ENCODE measurements at regions not wholly inside any gene's neighbourhood (a gene's known extent, or its start where the extent isn't known, plus 50 kb on each side); places are given as distances from the start of the nearest gene placed in this dataset.

GRCh38 chr1:29585201-29585600 lies 348.9 kb downstream of the PTPRU start:
- no peak for TF ChIP-seq ESRRG (CRISPR knock-in tag; IDR thresholded peaks at IDR 0.05)
- no peak for TF ChIP-seq GLIS3 (CRISPR knock-in tag; IDR thresholded peaks at IDR 0.05)
- no peak for TF ChIP-seq ISL1 (CRISPR knock-in tag; IDR thresholded peaks at IDR 0.05)
- no peak for TF ChIP-seq PPARA (CRISPR knock-in tag; IDR thresholded peaks at IDR 0.05; ENCODE audit: borderline replicate concordance)
- TF ChIP-seq TSHZ2 (CRISPR knock-in tag; IDR thresholded peaks at IDR 0.05) = no peak
- TF ChIP-seq ZFP3 (CRISPR knock-in tag; IDR thresholded peaks at IDR 0.05) = no peak
- TF ChIP-seq TOX (CRISPR knock-in tag; IDR thresholded peaks at IDR 0.05; ENCODE audit: borderline replicate concordance) = no peak
- no peak for TF ChIP-seq PATZ1 (CRISPR knock-in tag; IDR thresholded peaks at IDR 0.05; ENCODE audit: borderline replicate concordance)
- no peak for TF ChIP-seq ZNF8 (CRISPR knock-in tag; IDR thresholded peaks at IDR 0.05)
- no peak for TF ChIP-seq TCF4 (CRISPR knock-in tag; IDR thresholded peaks at IDR 0.05; ENCODE audit: borderline replicate concordance)
- no peak for TF ChIP-seq BACH2 (CRISPR knock-in tag; IDR thresholded peaks at IDR 0.05; ENCODE audit: borderline replicate concordance)
- no peak for TF ChIP-seq RARB (CRISPR knock-in tag; IDR thresholded peaks at IDR 0.05)
- TF ChIP-seq CSRNP3 (CRISPR knock-in tag; IDR thresholded peaks at IDR 0.05) = no peak
- no peak for TF ChIP-seq ZC3H10 (CRISPR knock-in tag; IDR thresholded peaks at IDR 0.05)
- no peak for TF ChIP-seq POU6F1 (CRISPR knock-in tag; IDR thresholded peaks at IDR 0.05; ENCODE audit: borderline replicate concordance, low read depth)
- no peak for TF ChIP-seq ZNF565 (CRISPR knock-in tag; conservative IDR thresholded peaks at IDR 0.05; ENCODE audit: low read depth)
- no peak for TF ChIP-seq SNAI2 (CRISPR knock-in tag; IDR thresholded peaks at IDR 0.05)
- no peak for TF ChIP-seq OSR1 (CRISPR knock-in tag; IDR thresholded peaks at IDR 0.05)
- TF ChIP-seq CREB5 (CRISPR knock-in tag; IDR thresholded peaks at IDR 0.05; ENCODE audit: low read depth) = no peak
- ATAC-seq = no peak

- TF ChIP-seq ZFP3 (CRISPR knock-in tag; IDR thresholded peaks at IDR 0.05) (no peak), ZNF565 (CRISPR knock-in tag; conservative IDR thresholded peaks at IDR 0.05; ENCODE audit: low read depth) (no peak), TOX (CRISPR knock-in tag; IDR thresholded peaks at IDR 0.05; ENCODE audit: borderline replicate concordance) (no peak), POU6F1 (CRISPR knock-in tag; IDR thresholded peaks at IDR 0.05; ENCODE audit: borderline replicate concordance, low read depth) (no peak)
Measured at GRCh38 chr1:29584776-29585175, 348.5 kb downstream of the PTPRU start.

GRCh38 chr1:29584362-29584761 lies 348.0 kb downstream of the PTPRU start:
- no peak for TF ChIP-seq GLIS3 (CRISPR knock-in tag; IDR thresholded peaks at IDR 0.05)
- TF ChIP-seq BACH2 (CRISPR knock-in tag; IDR thresholded peaks at IDR 0.05; ENCODE audit: borderline replicate concordance) = no peak
- no peak for TF ChIP-seq OSR1 (CRISPR knock-in tag; IDR thresholded peaks at IDR 0.05)
- TF ChIP-seq ZFP3 (CRISPR knock-in tag; IDR thresholded peaks at IDR 0.05) = no peak
- TF ChIP-seq CREB5 (CRISPR knock-in tag; IDR thresholded peaks at IDR 0.05; ENCODE audit: low read depth) = no peak
- TF ChIP-seq POU6F1 (CRISPR knock-in tag; IDR thresholded peaks at IDR 0.05; ENCODE audit: borderline replicate concordance, low read depth) = no peak
- TF ChIP-seq CSRNP3 (CRISPR knock-in tag; IDR thresholded peaks at IDR 0.05) = no peak
- TF ChIP-seq ARNTL (CRISPR knock-in tag; IDR thresholded peaks at IDR 0.05; ENCODE audit: borderline replicate concordance, low read depth) = no peak
- TF ChIP-seq TOX (CRISPR knock-in tag; IDR thresholded peaks at IDR 0.05; ENCODE audit: borderline replicate concordance) = no peak
- no peak for ATAC-seq

More at GRCh38 chr1:29584776-29585175, 348.5 kb downstream of the PTPRU start:
- no peak for ATAC-seq
